ENCODE measurements at regions not wholly inside any gene's neighbourhood (a gene's known extent, or its start where the extent isn't known, plus 50 kb on each side); places are given as distances from the start of the nearest gene placed in this dataset.

DNA sequence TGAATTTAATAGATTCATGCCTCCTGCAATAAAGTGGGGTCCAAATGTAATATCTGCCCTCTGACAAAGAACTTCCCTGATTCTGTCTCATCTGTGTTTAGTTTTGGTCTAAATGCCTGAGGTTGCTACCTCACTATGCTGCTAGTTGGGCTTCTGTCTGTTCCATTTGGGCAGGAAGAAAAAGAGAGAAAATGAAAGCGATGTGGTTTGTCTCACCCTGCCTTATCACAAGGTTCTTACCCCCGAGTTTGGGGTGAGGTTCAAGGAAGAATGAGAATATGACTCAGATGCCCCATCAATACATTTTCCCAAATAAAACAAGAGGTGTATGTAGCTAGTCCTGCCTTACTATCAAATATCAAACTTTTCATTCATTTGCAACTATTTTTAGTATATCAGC lies 132.1 kb upstream of the MTAP start:
- no peaks in the 10 kb centered on the region for H3K4me1 ChIP-seq (ENCODE audit: control insufficient read depth, insufficient read depth, low read length)
- no peak overlapping the region for H3K27ac ChIP-seq (ENCODE audit: low read length)
- no peaks in the 10 kb centered on the region for H3K36me3 ChIP-seq (ENCODE audit: control insufficient read depth in 2 of 2, insufficient read depth in 2 of 2, low read length in 2 of 2)
- no peaks in the 10 kb centered on the region for H3K9me3 ChIP-seq (ENCODE audit: control insufficient read depth in 2 of 2, low read length in 2 of 2)
- no peaks in the 10 kb centered on the region for H3K27me3 ChIP-seq (ENCODE audit: control insufficient read depth in 1 of 2, insufficient read depth in 2 of 2, low read length in 2 of 2)
- H3K4me3 ChIP-seq (ENCODE audit: low read length in 2 of 2), result no peak overlapping the region
- H3K9ac ChIP-seq (ENCODE audit: low read length in 2 of 2), result no peak overlapping the region

DNA sequence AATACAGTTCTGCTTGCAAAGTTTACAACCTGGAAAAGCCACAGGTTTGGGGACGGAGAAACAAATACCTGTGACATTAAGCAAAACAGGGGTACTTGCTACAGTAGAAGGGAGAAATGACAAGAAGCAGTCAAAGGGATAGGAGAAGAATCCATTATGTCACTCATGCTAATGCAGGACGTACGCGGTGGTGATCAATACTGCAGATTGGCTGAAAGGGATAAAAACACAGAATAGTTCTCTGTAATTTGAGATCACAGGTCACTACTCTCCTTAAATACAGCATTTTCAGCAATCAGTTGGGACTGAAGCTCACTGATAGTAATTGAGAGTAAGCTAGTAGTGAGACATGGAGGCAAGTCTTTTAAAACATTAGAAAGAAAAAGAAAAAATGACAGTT lies 130.3 kb upstream of the MTAP start:
- H3K9ac ChIP-seq (ENCODE audit: low read length in 2 of 2), result no peak overlapping the region
- no peaks in the 10 kb centered on the region for H3K9me3 ChIP-seq (ENCODE audit: control insufficient read depth in 2 of 2, low read length in 2 of 2)
- no peaks in the 10 kb centered on the region for H3K4me1 ChIP-seq (ENCODE audit: control insufficient read depth, insufficient read depth, low read length)
- no peak overlapping the region for H3K4me3 ChIP-seq (ENCODE audit: low read length in 2 of 2)
- no peaks in the 10 kb centered on the region for H3K27me3 ChIP-seq (ENCODE audit: control insufficient read depth in 1 of 2, insufficient read depth in 2 of 2, low read length in 2 of 2)
- H3K36me3 ChIP-seq (ENCODE audit: control insufficient read depth in 2 of 2, insufficient read depth in 2 of 2, low read length in 2 of 2), result no peaks in the 10 kb centered on the region
- no peak overlapping the region for H3K27ac ChIP-seq (ENCODE audit: low read length)

- Histone ChIP-seq H3K9ac (ENCODE audit: low read length in 2 of 2) (no peak overlapping the region), H3K4me3 (ENCODE audit: low read length in 2 of 2) (no peak overlapping the region), H3K27me3 (ENCODE audit: control insufficient read depth in 1 of 2, insufficient read depth in 2 of 2, low read length in 2 of 2) (no peaks in the 10 kb centered on the region), H3K4me1 (ENCODE audit: control insufficient read depth, insufficient read depth, low read length) (no peaks in the 10 kb centered on the region), H3K9me3 (ENCODE audit: control insufficient read depth in 2 of 2, low read length in 2 of 2) (no peaks in the 10 kb centered on the region), H3K36me3 (ENCODE audit: control insufficient read depth in 2 of 2, insufficient read depth in 2 of 2, low read length in 2 of 2) (no peaks in the 10 kb centered on the region), H3K27ac (ENCODE audit: low read length) (no peak overlapping the region)
Measured at GRCh38 chr9:21672761-21673160, 129.7 kb upstream of the MTAP start.

GRCh38 chr9:21674894-21675293 lies 127.5 kb upstream of the MTAP start:
- H3K9ac ChIP-seq (ENCODE audit: low read length in 2 of 2), result no peak overlapping the region
- no peak overlapping the region for H3K27ac ChIP-seq (ENCODE audit: low read length)
- no peaks in the 10 kb centered on the region for H3K4me1 ChIP-seq (ENCODE audit: control insufficient read depth, insufficient read depth, low read length)
- no peaks in the 10 kb centered on the region for H3K27me3 ChIP-seq (ENCODE audit: control insufficient read depth in 1 of 2, insufficient read depth in 2 of 2, low read length in 2 of 2)
- H3K9me3 ChIP-seq (ENCODE audit: control insufficient read depth in 2 of 2, low read length in 2 of 2), result no peaks in the 10 kb centered on the region
- no peak overlapping the region for H3K4me3 ChIP-seq (ENCODE audit: low read length in 2 of 2)
- H3K36me3 ChIP-seq (ENCODE audit: control insufficient read depth in 2 of 2, insufficient read depth in 2 of 2, low read length in 2 of 2), result no peaks in the 10 kb centered on the region

DNA sequence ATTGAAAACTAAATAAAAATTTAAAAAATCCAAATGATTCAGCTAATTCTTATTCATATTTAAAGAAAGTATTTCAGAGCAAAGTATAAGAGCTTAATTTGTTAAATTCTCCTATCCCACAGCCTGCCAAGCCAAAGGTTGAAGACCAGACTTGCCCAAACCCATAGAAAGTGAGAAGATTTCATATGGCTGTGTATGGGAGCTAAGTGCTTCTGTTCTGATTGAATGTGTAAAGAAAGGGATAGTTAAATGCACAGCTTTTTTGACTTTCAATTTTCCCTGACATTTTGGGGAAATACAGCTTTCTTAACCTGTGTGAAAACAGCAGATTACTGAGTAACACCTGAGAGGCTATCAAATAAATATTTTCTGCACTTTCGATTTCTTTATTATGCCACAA lies 125.0 kb upstream of the MTAP start:
- Histone ChIP-seq H3K4me1 (ENCODE audit: control insufficient read depth, insufficient read depth, low read length) (no peaks in the 10 kb centered on the region), H3K9ac (ENCODE audit: low read length in 2 of 2) (no peak overlapping the region), H3K27me3 (ENCODE audit: control insufficient read depth in 1 of 2, insufficient read depth in 2 of 2, low read length in 2 of 2) (no peaks in the 10 kb centered on the region), H3K27ac (ENCODE audit: low read length) (no peak overlapping the region), H3K9me3 (ENCODE audit: control insufficient read depth in 2 of 2, low read length in 2 of 2) (no peaks in the 10 kb centered on the region), H3K4me3 (ENCODE audit: low read length in 2 of 2) (no peak overlapping the region), H3K36me3 (ENCODE audit: control insufficient read depth in 2 of 2, insufficient read depth in 2 of 2, low read length in 2 of 2) (no peaks in the 10 kb centered on the region)

GRCh38 chr9:21677834-21678233 lies 124.6 kb upstream of the MTAP start:
- no peaks in the 10 kb centered on the region for H3K27me3 ChIP-seq (ENCODE audit: control insufficient read depth in 1 of 2, insufficient read depth in 2 of 2, low read length in 2 of 2)
- H3K36me3 ChIP-seq (ENCODE audit: control insufficient read depth in 2 of 2, insufficient read depth in 2 of 2, low read length in 2 of 2), result no peaks in the 10 kb centered on the region
- no peaks in the 10 kb centered on the region for H3K9me3 ChIP-seq (ENCODE audit: control insufficient read depth in 2 of 2, low read length in 2 of 2)
- H3K4me1 ChIP-seq (ENCODE audit: control insufficient read depth, insufficient read depth, low read length), result no peaks in the 10 kb centered on the region
- no peak overlapping the region for H3K27ac ChIP-seq (ENCODE audit: low read length)
- H3K9ac ChIP-seq (ENCODE audit: low read length in 2 of 2), result no peak overlapping the region
- H3K4me3 ChIP-seq (ENCODE audit: low read length in 2 of 2), result no peak overlapping the region

GRCh38 chr9:21679432-21679831 lies 123.0 kb upstream of the MTAP start:
- no peak overlapping the region for H3K4me3 ChIP-seq (ENCODE audit: low read length in 2 of 2)
- H3K9ac ChIP-seq (ENCODE audit: low read length in 2 of 2), result no peak overlapping the region
- H3K27me3 ChIP-seq (ENCODE audit: control insufficient read depth in 1 of 2, insufficient read depth in 2 of 2, low read length in 2 of 2), result no peaks in the 10 kb centered on the region
- no peaks in the 10 kb centered on the region for H3K4me1 ChIP-seq (ENCODE audit: control insufficient read depth, insufficient read depth, low read length)
- no peaks in the 10 kb centered on the region for H3K36me3 ChIP-seq (ENCODE audit: control insufficient read depth in 2 of 2, insufficient read depth in 2 of 2, low read length in 2 of 2)
- no peaks in the 10 kb centered on the region for H3K9me3 ChIP-seq (ENCODE audit: control insufficient read depth in 2 of 2, low read length in 2 of 2)
- H3K27ac ChIP-seq (ENCODE audit: low read length), result no peak overlapping the region

GRCh38 chr9:21680590-21680989 lies 121.8 kb upstream of the MTAP start:
- H3K9ac ChIP-seq (ENCODE audit: low read length in 2 of 2), result no peak overlapping the region
- no peaks in the 10 kb centered on the region for H3K27me3 ChIP-seq (ENCODE audit: control insufficient read depth in 1 of 2, insufficient read depth in 2 of 2, low read length in 2 of 2)
- H3K4me3 ChIP-seq (ENCODE audit: low read length in 2 of 2), result no peak overlapping the region
- no peak overlapping the region for H3K27ac ChIP-seq (ENCODE audit: low read length)
- H3K4me1 ChIP-seq (ENCODE audit: control insufficient read depth, insufficient read depth, low read length), result no peaks in the 10 kb centered on the region
- no peaks in the 10 kb centered on the region for H3K36me3 ChIP-seq (ENCODE audit: control insufficient read depth in 2 of 2, insufficient read depth in 2 of 2, low read length in 2 of 2)
- no peaks in the 10 kb centered on the region for H3K9me3 ChIP-seq (ENCODE audit: control insufficient read depth in 2 of 2, low read length in 2 of 2)

DNA sequence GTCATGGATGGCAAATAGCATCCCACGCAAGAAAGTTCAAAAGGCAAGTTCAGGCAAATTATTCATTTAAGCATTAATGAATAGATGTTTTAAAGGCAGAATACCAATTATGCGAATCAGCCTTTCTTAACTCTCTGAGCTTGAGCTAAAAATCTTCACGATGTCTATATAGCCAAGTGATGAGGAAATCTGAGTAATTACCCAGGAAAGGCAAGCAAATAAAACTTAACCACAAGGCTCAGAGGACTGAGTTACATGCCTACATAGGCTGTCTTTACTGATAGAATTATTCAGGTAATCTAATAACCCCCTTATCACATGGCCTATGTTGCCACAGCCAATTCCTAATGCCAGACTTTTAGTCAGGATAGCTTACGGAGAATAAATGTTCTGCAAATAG lies 120.8 kb upstream of the MTAP start:
- Histone ChIP-seq H3K27me3 (ENCODE audit: control insufficient read depth in 1 of 2, insufficient read depth in 2 of 2, low read length in 2 of 2) (no peaks in the 10 kb centered on the region), H3K36me3 (ENCODE audit: control insufficient read depth in 2 of 2, insufficient read depth in 2 of 2, low read length in 2 of 2) (no peaks in the 10 kb centered on the region), H3K4me3 (ENCODE audit: low read length in 2 of 2) (no peak overlapping the region), H3K4me1 (ENCODE audit: control insufficient read depth, insufficient read depth, low read length) (no peaks in the 10 kb centered on the region), H3K27ac (ENCODE audit: low read length) (no peak overlapping the region), H3K9me3 (ENCODE audit: control insufficient read depth in 2 of 2, low read length in 2 of 2) (no peaks in the 10 kb centered on the region), H3K9ac (ENCODE audit: low read length in 2 of 2) (no peak overlapping the region)

DNA sequence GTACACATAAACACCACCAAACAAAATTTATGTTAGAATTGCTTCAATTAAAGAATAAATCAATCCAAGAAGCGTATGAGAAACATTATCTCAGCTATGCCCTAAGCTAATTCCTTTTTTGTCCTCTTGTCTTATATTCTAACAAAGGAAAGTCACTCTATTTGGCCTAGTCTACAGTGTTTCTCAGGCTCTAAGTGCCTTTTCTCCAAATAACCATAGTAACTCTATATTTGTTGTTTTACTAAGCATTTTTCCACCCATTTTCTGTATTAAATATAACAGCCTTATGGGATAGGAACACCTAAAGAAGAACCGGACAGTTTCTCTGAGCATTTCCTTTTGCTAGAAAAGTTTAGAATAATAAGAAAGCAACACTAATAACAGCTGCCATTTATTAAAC lies 120.1 kb upstream of the MTAP start:
- Histone ChIP-seq H3K27ac (ENCODE audit: low read length) (no peak overlapping the region), H3K9ac (ENCODE audit: low read length in 2 of 2) (no peak overlapping the region), H3K27me3 (ENCODE audit: control insufficient read depth in 1 of 2, insufficient read depth in 2 of 2, low read length in 2 of 2) (no peaks in the 10 kb centered on the region), H3K4me1 (ENCODE audit: control insufficient read depth, insufficient read depth, low read length) (no peaks in the 10 kb centered on the region), H3K36me3 (ENCODE audit: control insufficient read depth in 2 of 2, insufficient read depth in 2 of 2, low read length in 2 of 2) (no peaks in the 10 kb centered on the region), H3K9me3 (ENCODE audit: control insufficient read depth in 2 of 2, low read length in 2 of 2) (no peaks in the 10 kb centered on the region), H3K4me3 (ENCODE audit: low read length in 2 of 2) (no peak overlapping the region)

DNA sequence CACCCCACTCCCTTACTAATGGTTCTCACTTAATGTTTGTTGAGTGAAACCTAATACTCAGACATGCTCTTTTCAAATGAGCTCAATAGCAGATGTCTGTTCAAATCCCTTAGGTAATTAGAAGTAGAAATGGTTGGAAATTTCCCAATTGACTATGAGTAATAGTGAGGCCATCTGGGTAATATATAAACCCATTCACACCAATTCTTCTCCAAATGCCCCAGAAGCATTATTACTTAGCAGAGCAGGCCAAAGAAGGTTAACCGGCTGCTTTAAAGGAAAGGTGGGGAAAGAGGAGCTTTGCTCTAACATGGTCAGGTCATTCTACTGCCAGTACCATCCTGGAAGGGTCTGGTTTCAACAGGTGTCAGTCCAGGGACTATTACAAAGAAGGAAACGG lies 119.5 kb upstream of the MTAP start:
- Histone ChIP-seq H3K27ac (ENCODE audit: low read length) (no peak overlapping the region), H3K4me3 (ENCODE audit: low read length in 2 of 2) (no peak overlapping the region), H3K36me3 (ENCODE audit: control insufficient read depth in 2 of 2, insufficient read depth in 2 of 2, low read length in 2 of 2) (no peaks in the 10 kb centered on the region), H3K27me3 (ENCODE audit: control insufficient read depth in 1 of 2, insufficient read depth in 2 of 2, low read length in 2 of 2) (no peaks in the 10 kb centered on the region), H3K9ac (ENCODE audit: low read length in 2 of 2) (no peak overlapping the region), H3K9me3 (ENCODE audit: control insufficient read depth in 2 of 2, low read length in 2 of 2) (no peaks in the 10 kb centered on the region), H3K4me1 (ENCODE audit: control insufficient read depth, insufficient read depth, low read length) (no peaks in the 10 kb centered on the region)

Data from stomach smooth muscle (tissue), 2 donors.